ENCODE measurements at regions not wholly inside any gene's neighbourhood (a gene's known extent, or its start where the extent isn't known, plus 50 kb on each side); places are given as distances from the start of the nearest gene placed in this dataset.
"Not testable (repeated sequence)": the region's sequence is repeated elsewhere in the genome, so short reads cannot be mapped to it uniquely, and the experiment has no call there.

DNA sequence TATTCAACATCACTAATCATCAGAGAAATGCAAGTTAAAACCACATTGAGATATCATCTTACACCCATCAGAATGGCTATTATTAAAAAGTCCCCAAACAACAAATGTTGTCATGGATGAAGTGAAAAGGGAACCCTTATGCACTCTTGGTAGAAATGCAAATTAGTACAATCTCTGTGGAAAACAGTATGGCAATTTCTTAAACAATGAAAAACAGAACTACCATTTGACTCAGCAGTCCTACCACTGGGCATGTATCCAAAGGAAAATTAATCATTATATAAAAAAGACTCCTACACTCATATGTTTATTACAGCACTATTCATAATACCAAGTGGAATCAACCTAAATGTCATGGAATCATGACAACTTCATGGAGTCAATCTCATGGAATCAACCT, 611.3 kb upstream of the GJE1 start:
- in situ Hi-C loops (cut with HindIII; ENCODE audit: low sequenced_read_pairs): no loop called here

GRCh38 chr6:141513830-141514229, 618.9 kb upstream of the GJE1 start:
- in situ Hi-C loops (cut with HindIII; ENCODE audit: low sequenced_read_pairs): no loop called here

DNA sequence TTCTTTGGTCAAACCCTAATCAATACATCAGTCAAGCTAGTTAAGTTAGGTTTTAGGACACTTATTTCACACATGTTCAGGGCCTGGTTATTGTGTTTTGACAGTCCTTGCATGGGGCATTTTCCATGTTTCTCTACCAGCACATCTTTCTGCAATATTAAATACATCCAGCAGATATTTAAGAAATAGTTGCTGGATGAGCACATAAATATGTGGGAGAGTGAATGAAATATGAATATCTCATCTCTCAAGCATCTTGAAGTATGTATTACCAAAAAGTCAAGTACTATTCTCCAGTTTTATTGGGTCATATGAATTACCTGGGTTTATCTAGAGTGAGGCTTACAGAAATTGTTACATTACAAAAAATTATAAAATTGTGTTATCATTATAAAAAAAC, 621.9 kb upstream of the GJE1 start:
- in situ Hi-C loops (cut with HindIII; ENCODE audit: low sequenced_read_pairs): no loop called here

GRCh38 chr6:141506062-141506461, 626.7 kb upstream of the GJE1 start:
- in situ Hi-C loops (cut with HindIII; ENCODE audit: low sequenced_read_pairs): not testable (repeated sequence)

GRCh38 chr6:141504318-141504717, 628.4 kb upstream of the GJE1 start:
- in situ Hi-C loops (cut with HindIII; ENCODE audit: low sequenced_read_pairs): not testable (repeated sequence)

GRCh38 chr6:141501616-141502015, 631.1 kb upstream of the GJE1 start:
- in situ Hi-C loops (cut with HindIII; ENCODE audit: low sequenced_read_pairs): no loop called here

DNA sequence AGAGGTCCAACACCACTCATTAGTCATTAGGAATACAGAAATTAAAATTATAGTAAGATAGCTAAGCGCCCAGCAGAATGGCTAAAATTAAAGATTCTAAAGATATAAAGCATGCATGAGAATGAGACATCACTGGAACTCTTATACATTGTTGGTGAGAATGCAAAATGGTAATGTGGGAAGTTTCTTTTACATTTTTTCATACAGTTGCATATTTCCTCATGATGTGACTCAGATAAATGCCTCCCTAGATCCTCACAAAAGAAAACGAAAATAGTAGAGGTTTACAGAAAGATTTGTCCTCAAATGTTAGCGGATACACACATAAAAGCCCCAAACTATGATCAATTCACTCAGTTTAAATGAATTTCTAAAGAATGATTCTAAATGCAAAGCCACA, 633.7 kb upstream of the GJE1 start:
- in situ Hi-C loops (cut with HindIII; ENCODE audit: low sequenced_read_pairs): no loop called here

DNA sequence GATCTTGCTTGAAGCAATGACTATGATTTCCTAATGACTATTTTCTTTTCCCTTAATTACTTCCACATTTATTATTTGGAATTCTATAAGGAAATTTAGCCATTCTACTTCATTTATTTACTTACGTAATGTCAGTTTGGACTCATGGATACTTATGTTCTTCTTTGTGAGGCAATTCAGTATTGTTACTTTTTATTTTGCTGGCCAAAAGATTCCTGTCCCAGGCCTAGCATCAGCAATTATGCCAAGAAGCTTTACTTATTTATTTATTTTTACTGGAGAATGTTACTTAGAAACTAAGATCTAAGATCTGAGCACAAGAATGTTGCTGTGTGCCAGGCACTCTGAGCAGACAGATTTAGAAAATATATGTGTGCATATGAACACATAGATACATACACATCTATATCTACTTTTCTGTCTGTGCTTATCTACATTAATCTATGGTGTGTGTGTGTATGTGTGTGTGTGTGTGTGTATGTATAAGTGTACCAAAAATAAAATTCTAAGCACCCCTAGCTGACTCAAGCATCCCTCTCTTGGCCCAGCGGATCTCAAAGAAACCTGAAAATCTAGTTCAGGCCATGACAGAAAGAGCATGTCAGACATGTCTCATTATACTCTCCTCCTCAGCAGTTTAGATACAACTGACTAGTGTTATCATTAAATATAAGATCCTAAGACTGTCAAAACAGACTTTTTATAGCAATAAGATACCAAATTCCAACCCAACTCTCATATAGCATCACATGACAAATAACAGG, 640.0 kb upstream of the GJE1 start:
- in situ Hi-C loops (cut with HindIII; ENCODE audit: low sequenced_read_pairs): no loop called here

DNA sequence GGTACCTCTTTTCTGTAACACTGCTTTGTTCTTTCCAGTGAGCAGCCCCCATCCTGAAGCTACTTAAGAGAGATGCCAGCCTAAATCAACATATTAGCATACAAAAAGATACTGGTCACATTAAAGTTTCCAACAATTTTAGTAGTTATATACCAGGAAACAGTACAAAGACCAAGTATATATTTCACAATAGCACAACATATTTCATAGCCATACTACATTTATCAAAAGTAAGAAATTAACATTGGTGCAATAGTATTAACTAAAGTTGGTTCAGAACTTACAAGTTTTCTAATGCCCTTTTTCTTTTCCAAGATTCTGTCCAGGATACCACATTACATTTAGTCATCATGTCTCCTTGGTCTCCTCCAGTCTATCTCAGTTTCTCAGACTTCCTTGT, 641.0 kb upstream of the GJE1 start:
- in situ Hi-C loops (cut with HindIII; ENCODE audit: low sequenced_read_pairs): no loop called here

- in situ Hi-C loops (cut with HindIII; ENCODE audit: low sequenced_read_pairs): no loop called here
These were observed 641.7 kb upstream of the GJE1 start for GRCh38 chr6:141490982-141491381.

DNA sequence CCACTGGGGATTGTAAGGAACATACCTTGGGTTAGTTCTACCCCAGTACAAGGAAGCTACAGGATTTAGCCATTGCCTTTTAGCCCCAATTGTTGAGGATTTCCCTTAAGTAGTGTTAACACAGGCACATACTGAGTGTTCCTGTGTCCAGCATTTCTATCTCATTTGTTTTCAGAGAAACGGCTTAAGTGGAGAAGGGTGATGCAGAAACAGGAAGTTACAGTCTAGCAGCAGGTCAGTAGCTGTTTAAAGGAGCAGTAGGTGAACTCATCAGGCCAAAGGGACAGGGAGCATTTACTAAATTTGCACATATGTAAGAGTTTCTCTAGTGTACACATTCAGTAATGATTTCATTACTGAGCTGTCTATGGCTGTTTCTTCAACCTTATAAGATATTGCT, 644.2 kb upstream of the GJE1 start:
- in situ Hi-C loops (cut with HindIII; ENCODE audit: low sequenced_read_pairs): no loop called here

DNA sequence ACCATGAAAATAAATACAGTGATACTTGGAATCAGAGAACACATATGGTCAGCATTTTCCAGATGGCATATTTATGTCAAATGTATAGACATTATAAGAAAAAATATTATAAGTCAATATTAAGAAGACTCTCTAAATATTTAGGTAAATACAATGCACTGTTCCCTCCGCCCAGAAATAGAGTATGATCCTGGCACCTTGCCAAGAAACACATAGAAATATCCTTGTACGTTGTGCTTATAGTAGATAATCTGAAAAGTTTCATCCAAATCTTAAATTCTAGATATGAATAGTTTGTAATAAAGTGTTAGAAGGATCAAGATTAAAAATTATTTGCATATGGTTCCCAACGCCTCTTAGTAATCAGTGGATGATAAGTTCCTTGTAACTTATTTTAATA, 645.8 kb upstream of the GJE1 start:
- in situ Hi-C loops (cut with HindIII; ENCODE audit: low sequenced_read_pairs): no loop called here

GRCh38 chr6:141484711-141485110, 648.0 kb upstream of the GJE1 start:
- in situ Hi-C loops (cut with HindIII; ENCODE audit: low sequenced_read_pairs): no loop called here

DNA sequence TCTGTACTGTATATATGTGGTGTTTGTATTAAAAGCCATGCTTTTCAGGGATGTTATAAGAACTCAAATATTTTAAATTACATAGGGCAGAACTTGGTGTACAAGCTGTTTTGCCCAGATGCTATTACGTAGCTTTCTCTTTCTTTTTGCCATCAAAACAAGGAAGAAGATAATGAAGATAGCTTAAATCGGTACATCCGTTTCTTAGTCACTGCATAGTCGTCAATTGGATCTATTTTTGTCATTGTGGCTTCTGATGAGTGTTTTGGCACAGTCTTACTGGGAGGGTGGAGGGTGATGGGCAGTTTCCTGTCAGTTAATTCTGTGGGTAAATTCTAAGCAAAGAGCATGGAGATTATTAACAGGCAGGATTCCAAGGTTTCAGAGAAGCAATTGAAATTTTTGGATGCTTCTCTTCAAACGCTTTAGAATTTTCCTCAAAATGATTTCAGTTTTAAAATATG, 649.1 kb upstream of the GJE1 start:
- in situ Hi-C loops (cut with HindIII; ENCODE audit: low sequenced_read_pairs): no loop called here

GRCh38 chr6:141482796-141483597, 649.7 kb upstream of the GJE1 start:
- in situ Hi-C loops (cut with HindIII; ENCODE audit: low sequenced_read_pairs): no loop called here

GRCh38 chr6:141475259-141475658, 657.5 kb upstream of the GJE1 start:
- in situ Hi-C loops (cut with HindIII; ENCODE audit: low sequenced_read_pairs): no loop called here

DNA sequence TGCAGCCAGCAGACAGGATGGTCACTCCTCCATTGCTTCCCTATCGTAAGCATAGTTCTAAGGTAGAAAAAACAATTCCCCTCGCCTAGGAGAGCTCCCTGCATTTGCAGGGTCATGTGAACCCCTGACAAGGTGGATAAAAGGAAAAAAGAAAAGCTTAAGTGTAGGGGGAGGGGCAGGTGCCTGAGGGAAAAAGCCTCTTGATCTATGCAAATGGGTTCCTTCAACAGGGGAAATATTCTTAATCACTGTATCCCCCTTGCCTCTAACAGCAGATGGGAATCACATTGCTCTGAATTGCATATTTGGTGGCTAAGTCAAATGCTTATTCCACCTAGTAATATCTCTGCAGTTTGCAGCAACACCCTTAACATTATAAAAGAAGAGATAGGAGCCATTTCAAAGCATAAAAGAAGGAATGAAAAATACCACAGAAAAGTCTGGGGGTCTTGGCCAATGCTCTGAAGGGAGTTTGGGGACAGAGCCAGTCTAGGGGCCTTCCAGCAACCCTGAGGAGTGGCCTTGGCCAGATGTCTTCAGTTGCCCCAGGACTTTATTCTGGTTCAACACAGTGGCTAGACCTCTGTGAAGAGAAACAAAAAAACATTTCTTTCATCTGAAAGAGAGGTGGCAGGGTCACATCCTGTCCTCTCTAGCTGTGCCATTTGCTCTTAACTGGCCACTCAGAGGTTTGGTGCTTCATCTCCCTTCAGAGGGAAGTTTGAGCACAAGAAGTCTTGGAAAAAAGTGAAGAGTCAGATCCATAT, 660.4 kb upstream of the GJE1 start:
- in situ Hi-C loops (cut with HindIII; ENCODE audit: low sequenced_read_pairs): no loop called here

GRCh38 chr6:141470810-141471209, 661.9 kb upstream of the GJE1 start:
- in situ Hi-C loops (cut with HindIII; ENCODE audit: low sequenced_read_pairs): no loop called here

- in situ Hi-C loops (cut with HindIII; ENCODE audit: low sequenced_read_pairs): no loop called here
These were observed 664.8 kb upstream of the GJE1 start for GRCh38 chr6:141467881-141468280.

DNA sequence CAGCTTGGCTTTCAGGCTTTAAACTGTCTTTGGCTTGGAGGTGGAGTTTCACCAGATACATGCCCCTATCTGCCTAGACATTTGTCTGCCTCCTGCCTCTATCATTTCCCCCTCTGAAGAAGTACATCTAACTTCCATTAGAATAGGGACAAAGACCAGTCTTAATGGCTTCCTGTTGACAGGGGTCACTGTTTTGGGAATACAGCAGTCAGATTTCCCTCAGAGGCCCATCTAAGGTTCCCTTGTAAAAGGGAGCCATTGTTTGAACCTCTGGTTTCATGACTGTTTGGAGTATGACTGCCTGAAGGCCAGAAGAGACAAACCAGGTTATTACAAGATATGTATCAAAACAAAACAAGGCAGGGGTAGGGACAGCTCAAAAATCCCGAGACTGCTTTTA, 665.7 kb upstream of the GJE1 start:
- in situ Hi-C loops (cut with HindIII; ENCODE audit: low sequenced_read_pairs): no loop called here

- in situ Hi-C loops (cut with HindIII; ENCODE audit: low sequenced_read_pairs): no loop called here
These were observed 667.8 kb upstream of the GJE1 start for GRCh38 chr6:141464896-141465295.

DNA sequence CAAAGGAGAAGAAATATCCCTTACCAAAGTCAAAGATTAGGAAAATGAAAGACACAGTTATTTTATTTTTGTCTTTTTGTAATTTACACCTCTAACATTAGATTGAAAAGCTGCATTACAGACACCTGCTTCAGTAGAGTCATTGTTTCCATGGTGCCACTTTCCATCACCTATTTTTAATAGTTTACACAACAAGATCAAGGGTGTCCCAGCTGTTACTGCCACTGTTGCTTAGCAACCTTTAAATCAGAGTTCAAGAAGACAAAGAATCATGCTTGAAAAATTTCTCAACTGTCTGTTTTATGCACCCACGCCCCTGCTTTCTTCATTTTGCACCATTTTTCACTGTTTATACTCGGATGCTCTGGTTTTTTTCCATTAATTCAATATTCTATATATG, 668.2 kb upstream of the GJE1 start:
- in situ Hi-C loops (cut with HindIII; ENCODE audit: low sequenced_read_pairs): no loop called here

All from DLD1 (cell line).